ENCODE measurements at regions not wholly inside any gene's neighbourhood (a gene's known extent, or its start where the extent isn't known, plus 50 kb on each side); places are given as distances from the start of the nearest gene placed in this dataset.

- TF ChIP-seq, protein P1, sequence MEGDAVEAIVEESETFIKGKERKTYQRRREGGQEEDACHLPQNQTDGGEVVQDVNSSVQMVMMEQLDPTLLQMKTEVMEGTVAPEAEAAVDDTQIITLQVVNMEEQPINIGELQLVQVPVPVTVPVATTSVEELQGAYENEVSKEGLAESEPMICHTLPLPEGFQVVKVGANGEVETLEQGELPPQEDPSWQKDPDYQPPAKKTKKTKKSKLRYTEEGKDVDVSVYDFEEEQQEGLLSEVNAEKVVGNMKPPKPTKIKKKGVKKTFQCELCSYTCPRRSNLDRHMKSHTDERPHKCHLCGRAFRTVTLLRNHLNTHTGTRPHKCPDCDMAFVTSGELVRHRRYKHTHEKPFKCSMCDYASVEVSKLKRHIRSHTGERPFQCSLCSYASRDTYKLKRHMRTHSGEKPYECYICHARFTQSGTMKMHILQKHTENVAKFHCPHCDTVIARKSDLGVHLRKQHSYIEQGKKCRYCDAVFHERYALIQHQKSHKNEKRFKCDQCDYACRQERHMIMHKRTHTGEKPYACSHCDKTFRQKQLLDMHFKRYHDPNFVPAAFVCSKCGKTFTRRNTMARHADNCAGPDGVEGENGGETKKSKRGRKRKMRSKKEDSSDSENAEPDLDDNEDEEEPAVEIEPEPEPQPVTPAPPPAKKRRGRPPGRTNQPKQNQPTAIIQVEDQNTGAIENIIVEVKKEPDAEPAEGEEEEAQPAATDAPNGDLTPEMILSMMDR (IDR thresholded peaks at IDR 0.05; ENCODE audit: poor library complexity), result no peak
- TF ChIP-seq EZH2phosphoT487 (IDR thresholded peaks at IDR 0.05; ENCODE audit: low read depth, severe bottlenecking, unreplicated experiment), result no peak
Measured at GRCh38 chr10:108055506-108055905, 891.0 kb upstream of the SORCS1 start.
